Stimulated activated CD4-positive, alpha-beta T cell treated with anti-CD3 and anti-CD28 coated beads, Interleukin-2, amount 100 ng/mL, for 48 hours (primary cell): ENCODE measurements at regions not wholly inside any gene's neighbourhood (a gene's known extent, or its start where the extent isn't known, plus 50 kb on each side); places are given as distances from the start of the nearest gene placed in this dataset.

Experiments used
- DNase-seq, 2 donors: peaks; one replicate each; pipeline ENCODE4 v3.0.0-alpha.2; 2020

DNA sequence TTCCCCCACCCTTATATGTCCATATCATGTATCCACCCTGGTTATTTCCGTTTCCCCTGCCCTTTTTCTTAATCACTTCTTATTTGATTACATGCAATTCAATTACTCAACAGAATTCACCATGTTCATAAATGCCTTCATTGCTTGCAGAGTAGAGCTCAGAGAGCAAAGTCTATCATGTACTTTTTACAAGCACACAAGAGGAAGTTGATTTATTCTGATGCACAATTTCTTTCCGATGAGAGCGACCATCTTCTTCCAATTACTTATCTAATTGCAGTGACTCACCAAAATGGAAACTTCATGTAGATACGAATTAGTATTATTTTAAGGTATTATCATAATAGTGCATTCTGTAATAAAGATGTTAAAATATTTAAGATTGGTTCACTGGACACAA, 430.5 kb upstream of the KLF6 start:
- DNase-seq, result no peak

DNA sequence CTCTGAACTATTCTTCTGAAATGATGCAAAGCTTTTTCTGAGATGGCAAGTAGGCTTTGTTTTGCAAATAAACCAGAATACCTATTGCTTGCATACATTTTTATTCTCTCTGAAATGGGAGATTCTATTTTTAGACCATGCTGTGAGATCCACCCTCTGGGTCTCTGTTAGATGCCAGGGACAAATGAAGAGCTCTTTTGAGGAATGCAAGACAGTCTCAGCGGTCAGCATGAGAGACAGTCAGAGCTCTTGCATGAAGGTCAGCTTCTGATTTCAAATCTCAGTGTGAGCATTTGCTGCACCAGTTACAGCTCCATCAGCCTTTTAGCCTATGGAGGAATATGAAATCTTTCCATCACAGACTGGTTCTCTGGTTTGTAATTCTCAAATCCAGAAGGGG, 429.9 kb upstream of the KLF6 start:
- DNase-seq, result no peak

DNA sequence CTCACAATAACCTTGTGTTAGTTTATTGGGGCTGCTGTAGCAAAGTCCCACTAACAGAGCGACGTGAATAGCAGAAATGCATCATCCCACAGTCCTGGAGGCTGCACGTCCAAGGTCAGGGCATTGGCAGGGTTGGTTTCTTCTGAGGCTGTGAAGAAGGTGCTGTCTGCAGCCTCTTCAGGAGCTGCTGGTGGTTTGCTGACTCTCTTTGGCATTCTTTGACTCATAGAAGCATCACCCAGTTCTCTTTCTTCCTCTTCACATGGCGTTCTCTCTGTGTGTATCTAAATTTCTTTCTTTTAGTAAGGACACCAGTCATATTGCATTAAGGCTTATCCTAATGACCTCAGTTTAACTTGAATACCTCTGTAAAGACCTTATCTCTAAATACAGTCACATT, 428.4 kb upstream of the KLF6 start:
- no peak for DNase-seq

DNA sequence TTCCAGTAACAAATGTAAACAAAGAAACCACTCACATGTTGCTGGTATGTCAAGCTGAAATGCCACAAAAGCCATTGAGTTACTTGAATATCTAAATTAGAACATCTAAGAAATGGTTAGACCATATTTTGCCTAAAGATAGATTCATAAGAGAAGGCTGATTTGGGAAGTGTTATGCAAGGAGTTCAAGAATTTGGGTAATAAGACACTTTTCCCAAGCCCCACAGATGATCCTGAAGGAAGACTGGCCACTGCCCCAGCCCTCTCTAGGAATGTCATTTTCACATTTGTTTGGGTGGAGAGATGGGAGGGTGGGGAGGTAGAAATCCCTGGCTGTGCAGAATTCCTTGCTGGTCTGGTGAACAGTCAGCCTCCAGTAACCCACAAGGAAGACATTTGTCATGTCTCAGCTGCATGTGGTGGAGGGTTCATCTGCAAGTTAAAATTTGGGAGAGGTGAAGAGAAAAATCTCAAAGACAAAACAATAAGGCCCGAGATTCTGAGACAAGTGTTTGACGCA, 427.2 kb upstream of the KLF6 start:
- DNase-seq, result no peak

DNA sequence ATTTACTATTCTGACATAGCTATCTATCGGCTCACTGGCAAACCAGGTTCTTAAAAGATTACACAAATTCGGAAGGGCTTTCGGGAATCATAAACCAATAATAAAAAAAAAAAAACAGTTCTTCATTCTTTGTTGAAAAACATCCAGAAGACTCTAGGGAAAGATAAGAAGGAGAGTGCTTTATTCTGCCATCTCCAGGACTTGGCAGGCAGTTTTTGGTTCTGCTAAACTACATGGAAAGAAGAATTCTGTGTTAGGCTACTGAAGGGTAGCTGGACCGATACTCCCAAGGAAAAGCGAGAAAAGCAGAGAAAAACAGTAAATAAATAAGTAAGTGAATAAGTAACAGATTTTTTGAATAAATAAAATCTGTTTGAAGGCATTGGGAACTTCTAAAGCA, 423.5 kb upstream of the KLF6 start:
- no peak for DNase-seq

DNA sequence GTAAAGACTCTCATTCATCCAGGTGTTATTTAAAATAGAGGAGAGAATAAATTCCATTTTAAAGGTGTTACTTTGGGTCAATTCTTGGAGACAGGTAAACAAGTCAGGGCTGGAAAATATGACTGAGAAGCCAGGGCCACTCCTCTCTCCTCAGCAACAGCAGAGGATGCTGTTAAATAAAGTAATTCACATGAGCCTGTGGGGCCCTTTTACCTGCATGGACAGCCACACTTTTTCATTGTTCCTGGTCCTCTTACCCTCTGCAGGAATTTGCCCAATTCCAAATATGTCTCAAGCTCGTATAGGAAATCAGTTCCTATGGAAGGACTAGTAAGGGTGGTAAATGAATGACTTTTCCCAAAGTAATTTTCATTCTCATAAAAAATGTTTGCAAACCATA, 420.1 kb upstream of the KLF6 start:
- DNase-seq, result no peak

DNA sequence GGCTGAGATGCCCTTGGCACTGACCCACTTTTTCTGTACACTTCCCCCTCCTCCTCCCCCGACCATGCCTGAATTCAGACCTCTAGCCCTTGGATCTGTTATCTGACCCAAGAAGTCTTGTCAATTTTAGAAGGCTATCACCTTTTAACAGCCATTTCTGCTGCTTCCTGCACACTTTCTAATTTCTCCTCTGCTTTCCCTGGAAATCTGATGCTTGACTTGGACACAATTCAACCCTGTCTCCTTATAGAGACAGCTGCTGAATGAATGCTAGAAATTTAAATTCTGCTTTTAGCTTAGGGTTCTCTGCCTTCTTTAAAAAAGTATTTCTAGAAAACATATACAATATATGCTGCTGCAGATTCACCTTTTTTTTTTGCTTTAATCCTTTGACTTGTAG, 417.9 kb upstream of the KLF6 start:
- no peak for DNase-seq

DNA sequence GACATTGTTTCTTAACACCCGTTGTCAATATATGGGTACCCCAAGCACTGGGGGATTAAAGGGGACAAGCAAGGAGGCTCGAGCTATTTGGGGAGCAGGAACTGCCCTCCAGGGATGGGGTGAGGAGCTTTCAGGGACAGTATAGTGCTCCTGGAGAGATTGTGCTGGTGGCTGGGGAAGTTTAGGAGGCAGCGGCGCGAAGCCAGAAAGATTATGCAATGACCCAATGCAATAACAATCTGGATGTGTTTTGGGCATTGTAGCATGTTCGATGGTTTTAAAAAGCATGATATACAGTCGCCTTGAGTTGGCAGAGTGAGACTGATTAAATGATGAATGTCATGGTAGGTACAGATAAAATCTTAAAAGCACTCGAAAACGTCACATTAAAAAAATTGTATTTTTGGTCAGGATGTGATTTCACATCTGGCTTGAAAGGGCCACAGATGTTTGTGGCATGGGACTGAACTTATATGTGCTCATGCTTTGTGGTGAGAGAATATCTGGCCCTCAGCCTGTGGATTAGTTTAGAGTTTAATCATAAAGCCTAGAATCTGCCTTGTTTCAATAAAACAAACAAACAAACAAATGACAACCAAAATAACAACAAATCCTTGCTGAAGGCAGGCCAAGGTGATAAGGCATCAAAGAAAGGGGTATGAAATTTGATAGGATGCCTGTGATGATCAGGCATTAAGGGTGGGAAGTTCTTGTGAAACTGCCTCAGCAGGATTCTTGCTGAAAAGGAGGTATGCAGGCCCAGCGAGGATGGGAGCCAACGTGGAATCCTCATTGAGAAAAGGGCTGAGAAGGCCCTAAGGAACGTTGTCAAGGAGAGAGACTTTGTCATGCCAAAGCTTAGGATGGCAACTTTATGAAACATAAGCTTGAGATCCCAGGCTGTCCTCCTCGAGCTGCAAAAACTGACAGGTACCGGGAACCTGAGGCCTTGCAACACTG, 417.1 kb upstream of the KLF6 start:
- no peak for DNase-seq

DNA sequence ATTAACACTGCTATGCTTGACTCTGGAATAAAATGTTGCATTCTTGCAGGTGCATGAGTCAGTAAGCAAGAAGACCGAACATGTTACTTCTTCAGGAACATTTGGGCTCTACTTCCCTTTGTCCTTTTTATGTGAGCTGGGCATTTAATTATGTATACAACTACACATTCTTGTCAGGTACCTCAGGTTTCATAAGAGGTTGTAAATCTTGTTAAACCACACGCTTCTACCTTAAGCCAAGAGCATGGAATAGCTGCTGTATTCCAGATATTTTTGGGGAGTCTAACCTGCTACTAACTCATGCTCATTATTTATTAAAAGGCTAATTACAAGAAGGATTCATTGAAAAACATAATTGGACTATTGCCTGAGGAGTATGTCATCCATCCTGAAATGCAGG, 414.2 kb upstream of the KLF6 start:
- DNase-seq, result no peak

DNA sequence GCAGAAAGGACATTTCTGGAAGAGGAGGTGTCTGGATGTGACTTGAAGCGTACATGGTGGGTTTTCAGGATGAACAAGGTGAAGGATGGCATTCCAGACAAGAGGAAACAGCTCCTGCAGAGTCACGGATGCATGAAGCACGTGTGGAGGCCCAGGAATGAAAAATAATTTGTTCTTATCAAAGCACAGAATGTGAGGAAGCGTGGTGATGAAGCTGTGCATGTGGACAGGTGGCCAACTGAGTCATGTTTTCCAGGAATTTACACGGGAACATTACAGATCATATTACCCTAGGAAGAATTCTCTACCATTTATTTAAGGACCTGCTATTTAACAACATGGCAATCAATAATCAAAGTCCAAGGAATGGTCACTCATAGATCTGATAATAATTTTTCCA, 413.2 kb upstream of the KLF6 start:
- DNase-seq, result no peak

DNA sequence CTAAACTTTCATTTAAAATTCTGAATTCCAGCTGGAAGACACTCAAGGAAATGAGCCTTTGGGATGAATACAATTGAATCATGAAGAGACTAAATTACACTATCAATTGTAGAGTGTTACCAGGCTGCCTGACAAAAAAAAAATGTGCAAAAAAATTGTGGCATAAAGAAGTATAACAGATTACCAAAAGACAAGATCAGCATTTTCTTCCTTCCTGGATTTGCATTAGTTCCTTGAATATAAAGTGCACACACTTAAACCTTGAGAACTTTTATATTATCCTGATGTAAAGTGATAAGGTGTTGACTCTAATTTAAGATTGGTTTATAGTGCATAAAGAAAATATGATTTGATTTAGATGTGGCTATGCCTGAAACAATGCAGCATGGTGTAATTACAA, 412.7 kb upstream of the KLF6 start:
- no peak for DNase-seq

DNA sequence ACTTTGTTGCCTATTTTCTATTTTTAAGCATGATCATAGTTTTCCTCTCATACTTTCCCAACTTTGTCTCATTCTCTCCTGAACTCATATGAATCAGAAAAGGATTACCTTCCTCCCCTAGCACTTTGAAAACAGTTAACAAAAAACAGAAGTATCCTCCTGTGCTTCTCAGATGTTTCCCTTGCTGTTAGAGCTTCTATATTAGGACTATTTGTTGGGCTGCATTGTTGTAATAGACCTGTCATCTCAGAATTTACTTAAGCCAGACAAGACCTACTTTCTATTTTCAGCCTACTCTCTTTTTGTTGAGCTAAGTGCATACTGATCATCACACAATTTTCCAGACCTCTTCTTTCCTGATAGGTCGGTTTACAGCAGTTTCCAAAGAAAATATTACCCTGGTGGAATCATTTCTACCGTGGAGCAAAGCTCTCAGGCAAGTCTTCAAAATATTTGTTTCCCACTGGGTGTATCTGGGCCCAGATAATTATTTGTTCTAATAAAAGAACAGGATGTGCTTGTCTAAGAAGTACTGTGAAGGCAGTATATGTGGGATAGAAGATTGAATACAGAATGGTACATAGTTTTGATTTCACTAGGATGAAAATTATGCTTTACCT, 411.9 kb upstream of the KLF6 start:
- no peak for DNase-seq

DNA sequence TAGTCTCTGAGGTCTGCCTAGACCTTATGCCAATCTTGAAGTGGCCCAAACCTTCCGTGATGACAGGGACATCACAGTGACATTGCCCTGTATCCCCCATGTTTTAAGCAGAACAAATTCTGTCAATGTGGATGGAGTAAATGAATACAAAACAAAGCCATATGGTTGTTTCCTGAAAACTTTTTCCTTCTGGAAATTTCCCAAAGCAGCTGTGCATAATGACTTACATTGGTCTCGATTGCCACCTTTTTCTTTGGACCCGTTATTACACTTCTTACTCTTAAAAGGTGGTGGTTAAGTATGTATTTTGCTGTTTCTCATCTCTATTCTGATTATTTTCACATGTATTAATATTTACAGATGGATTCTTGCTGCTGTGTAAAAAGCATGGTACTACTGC, 411.2 kb upstream of the KLF6 start:
- no peak for DNase-seq

DNA sequence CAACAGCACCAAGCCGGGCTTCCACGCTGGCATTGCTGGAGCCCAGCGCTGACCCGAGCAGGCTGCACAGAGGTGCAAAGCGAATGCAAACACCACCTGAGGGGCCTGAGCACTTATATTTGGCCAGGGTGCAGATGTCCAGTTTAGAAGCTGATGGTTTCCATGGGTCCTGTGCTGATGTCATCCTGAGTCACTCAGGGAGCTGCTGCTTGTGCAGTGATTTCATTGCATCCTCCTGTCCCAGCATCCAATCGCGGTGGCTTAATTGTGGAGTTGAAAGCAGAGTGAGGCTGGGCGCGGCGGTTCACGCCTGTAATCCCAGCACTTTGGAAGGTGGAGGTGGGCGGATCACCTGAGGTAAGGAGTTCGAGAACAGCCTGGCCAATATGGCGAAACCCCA, 410.2 kb upstream of the KLF6 start:
- DNase-seq, result no peak

DNA sequence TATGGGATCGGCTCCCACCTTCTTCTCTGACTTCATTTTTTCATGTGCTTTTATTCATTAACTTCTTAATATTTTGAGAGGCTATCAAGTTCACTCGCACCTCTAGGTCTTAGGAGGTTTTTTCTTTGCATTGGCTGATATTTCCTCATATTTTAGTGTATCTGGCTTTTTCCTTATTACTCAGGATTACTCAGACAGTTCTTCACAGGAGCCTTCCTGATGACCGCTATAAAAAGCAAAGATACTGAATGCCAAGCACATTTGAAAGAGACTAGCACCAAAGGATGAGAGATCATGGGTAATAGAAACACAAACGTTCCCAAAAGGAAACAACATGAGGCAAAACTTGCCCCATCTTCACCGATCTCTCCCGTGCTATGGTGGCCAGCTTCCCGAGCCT, 409.2 kb upstream of the KLF6 start:
- no peak for DNase-seq

DNA sequence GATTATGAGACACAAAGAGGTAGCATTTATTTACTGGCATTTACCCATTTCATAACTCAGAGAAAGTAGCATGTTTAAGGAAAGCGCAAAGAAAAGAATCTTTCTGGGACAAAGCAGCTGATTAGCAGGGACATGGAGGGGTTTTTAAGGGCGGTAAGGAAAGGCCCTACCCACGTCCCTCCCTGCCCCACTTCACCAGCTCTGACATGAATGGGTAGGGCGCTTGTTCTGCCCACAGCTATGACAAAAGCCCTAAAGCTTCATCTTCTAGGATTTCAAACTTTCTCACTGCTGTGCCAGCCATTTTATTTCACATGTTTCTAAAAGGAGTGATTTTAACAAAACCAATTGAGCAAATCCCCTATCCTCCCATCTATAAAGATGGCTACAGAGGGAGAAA, 406.9 kb upstream of the KLF6 start:
- no peak for DNase-seq

DNA sequence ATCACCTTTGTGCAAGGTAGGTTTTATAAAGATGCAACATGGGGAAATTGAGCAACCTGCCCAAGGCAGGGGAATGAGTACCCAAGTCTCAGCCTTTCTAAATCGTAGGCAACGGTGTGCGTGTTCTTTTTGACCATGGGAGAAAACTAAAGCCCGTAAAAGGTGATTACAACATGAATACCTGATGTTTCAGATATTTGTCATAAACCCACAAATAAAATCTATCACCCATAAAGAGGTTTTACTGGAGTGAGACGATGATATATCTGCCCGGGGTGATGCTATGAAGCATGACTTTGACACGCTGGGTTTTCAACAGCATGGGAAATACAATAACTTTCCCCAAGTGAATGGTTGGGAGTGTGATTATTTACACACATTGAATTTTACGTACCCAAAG, 406.3 kb upstream of the KLF6 start:
- no peak for DNase-seq

DNA sequence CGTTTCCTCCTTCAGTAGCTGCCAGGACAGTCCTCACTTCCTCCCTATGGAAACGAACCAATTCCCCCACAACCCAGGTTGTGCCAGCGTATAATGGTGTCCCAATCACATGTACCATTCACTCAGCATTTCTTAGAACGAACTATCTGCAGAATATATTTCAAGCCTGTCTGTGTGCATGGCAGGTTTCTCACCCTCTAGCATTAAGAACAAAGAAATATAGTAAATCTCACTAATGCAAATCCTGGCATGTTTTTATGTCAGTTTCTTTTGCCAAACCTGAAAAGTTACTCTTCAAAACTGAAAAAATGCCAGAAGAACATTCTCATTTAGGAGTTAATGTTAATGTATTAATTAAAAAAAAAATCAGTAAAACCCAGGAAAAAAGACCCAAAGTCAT, 405.9 kb upstream of the KLF6 start:
- DNase-seq, result no peak

DNA sequence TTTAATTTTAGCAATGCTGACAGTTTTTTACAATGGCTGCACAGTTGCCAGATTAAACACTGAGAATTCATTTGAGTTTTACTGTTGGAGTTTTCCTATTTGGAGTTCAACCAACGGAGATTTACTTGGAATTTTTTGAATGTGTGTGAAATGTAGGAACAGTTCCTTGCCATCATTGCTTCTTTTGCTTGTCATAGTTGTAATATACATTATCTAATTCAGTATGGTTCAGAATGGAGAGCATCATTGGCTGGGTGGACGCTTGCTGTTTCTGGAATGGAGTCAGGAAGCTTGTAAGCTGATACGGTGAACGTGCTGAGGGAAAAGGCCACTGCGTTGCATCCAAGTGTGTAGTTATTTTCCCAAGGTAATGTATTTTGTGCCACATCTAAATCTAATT, 404.3 kb upstream of the KLF6 start:
- DNase-seq, result no peak

DNA sequence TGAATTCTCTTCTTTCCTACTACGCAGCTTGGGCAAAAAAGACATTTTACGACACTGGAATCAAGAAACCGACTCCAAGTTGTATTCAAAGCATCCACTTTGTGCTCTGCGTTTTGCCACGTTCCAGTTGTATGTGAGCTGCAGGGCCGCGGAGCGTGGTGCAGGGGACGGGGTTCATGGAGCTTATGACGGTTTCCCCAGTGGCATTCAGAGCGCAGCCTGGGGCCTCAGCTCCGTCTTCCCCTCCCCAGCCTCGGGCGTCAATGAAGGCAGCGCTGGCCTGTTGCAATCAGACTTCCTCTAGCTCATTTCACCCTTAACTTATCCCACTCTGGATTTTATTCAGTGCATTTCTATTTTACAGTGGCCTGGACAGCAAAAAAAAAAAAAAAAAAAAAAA, 403.4 kb upstream of the KLF6 start:
- no peak for DNase-seq

DNA sequence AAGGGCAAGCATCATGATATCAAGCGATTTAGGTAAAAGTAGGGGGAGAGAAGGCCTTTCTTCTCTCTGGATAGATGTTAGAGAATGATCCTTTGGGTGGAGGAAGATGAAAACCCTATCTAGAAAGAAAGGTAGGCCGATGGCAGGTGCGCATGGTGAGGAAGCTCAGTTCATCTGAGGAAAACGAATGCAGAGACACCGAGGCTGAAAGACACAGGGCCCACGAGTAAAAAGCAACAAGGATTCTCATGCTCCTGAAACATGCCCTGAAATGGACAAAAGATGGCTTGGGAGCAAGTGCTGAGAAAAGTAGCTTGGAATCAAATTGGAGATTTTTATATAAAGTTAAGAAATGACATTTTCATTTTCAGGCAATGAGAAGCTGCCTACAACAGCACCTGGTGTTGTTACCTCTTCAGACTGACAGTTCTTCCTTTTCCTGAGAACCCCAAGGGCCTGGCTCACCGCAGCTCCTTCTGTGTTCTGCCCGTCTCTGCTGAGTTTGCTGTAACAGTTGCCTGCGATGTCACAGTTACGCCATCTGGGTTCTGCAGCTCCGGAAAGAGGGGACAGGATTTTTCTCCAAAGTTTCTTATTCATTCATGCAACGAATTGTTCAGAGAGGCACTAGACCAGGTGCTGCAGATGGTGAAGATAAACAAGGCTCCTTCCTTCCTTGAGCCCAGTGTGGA, 402.0 kb upstream of the KLF6 start:
- DNase-seq, result no peak

DNA sequence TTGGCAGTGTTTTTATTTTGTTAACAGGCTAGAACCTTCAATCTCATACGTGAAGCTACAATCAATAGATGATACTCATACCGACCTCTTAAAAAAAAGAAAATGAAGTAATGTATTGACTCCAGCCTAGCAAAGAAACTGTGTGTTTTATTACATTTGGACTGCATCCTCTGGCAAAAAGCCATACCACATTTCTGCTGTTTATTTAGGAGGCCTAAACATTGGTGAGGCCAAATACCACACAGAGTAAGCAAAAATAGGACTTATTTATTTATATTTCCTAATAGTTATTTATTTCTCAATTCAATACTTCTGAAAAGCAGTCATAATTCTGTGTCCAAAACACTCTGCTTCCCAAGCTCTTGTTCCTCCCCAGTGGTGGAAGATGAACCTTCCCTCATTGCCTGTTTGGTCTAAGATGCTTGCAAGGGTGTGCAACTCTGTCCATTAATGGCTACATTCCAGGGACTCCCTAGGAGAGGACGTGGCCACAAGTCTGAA, 398.8 kb upstream of the KLF6 start:
- DNase-seq, result no peak

DNA sequence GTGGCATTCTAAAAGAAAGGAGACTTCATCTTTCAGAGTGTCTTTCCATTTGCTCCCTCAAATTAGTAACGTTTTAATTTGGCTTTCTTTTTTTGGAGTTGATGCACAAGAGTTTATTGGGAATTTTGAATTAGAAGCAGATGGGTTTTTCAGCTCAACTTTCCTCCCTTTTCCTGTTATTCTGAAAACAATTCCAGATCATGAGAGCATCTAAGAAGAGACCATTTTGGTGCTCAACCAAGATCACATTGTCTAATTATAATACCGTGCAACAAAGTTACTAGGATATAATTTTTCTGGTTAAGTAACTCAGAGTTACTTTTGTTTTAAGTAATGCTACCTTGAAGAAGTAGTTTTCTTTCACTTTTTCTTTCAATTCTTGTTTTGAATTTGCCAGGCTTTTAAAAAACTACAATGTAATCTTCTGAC, 396.6 kb upstream of the KLF6 start:
- DNase-seq, result no peak

DNA sequence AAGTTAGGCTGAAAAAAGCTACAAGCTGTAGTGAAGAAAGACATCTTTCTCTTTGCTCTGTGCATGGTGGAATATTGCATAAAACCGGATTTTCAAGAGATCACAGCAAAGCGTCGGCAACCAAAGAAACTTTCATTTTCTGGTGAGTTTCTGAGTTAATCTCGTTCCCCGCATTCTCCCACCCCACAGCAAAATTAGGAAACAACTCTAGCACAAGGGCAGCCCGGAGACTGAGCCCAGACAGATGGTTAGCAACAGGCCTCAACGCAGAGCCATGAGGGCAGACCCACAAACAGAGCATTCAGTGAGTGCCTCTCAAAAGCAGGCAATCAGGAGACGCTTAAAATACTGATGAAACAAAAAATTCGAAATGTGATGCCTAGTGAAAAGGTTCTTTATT, 396.1 kb upstream of the KLF6 start:
- DNase-seq, result no peak
